ENCODE measurements at regions not wholly inside any gene's neighbourhood (a gene's known extent, or its start where the extent isn't known, plus 50 kb on each side); places are given as distances from the start of the nearest gene placed in this dataset.

DNA sequence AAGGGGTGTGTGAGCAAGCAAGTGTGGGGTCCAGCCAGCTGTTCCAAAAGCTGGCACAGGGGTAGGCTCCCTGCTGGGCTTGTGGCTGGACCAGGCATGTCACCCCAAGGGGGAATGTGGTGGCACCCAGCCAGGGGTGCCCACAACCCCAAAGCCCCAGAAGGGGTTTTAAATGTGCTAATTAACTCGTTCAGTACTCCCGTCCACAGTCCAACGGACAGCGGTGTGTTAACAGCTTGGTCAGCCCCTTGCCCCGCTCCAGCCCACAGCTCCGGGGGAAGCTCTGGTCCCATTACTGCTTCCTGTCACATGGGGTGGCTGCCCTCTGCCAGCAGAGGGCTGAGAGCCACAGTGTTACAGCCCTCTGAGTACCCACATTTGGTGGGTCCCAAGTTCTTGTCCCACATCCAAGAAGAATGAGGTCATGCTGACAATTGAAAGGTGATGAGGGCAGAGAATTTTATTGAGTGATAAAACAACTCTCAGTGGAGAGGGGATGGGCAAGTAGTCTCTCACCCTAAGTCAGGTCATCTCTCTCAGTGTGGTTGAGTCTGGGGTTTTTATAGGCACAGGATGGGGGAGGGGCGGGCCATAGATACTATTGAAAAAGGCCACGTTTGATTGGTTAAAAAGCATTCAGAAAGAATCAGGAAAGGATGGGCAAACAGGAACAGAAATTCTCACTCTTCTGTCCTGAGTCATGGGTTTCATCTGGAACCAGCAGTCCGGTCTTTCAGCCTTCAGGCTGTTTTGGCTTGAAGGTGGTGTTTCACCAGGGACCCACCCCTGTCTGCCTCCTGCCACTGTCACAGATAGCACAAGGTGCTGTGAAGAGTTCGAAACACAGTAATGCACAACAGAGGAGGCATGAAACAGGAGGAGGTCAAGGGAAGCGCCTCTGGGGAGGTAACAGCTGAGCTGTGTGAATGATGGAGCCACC is 238.5 kb downstream of the NFATC2 start:
- CTCF ChIA-PET: no interaction called here
- H3K27me3 Mint-ChIP-seq: peaks cover 9% of the 10 kb centered on the region
- POLR2A ChIA-PET: no interaction called here
- no peak for ATAC-seq (ENCODE audit: poor library complexity)
- no peak for TF ChIP-seq CTCF (IDR thresholded peaks at IDR 0.05)
- no peaks in the 10 kb centered on the region for H3K36me3 Mint-ChIP-seq (ENCODE audit: low read depth)
- H3K9me3 Mint-ChIP-seq: no peaks in the 10 kb centered on the region
- no peaks in the 10 kb centered on the region for H3K27me3 ChIP-seq (ENCODE audit: control insufficient read depth in 1 of 2, insufficient read depth in 2 of 2, low read length in 2 of 2)
- H3K27ac ChIP-seq (ENCODE audit: low read depth in 1 of 2, low read length in 2 of 2): no peak overlapping the region
- no peak for DNase-seq
- H3K4me1 Mint-ChIP-seq (ENCODE audit: low read depth): no peaks in the 10 kb centered on the region
- H3K4me3 Mint-ChIP-seq: no peak overlapping the region
- H3K4me1 ChIP-seq (ENCODE audit: insufficient read depth, low read length): peaks cover 6% of the 10 kb centered on the region
- H3K4me3 ChIP-seq (ENCODE audit: low read length): no peak overlapping the region
- intact Hi-C loops (cut with DNase I, micrococcal nuclease): no loop called here
- no peak overlapping the region for H3K27ac Mint-ChIP-seq
- H3K9me3 ChIP-seq (ENCODE audit: control insufficient read depth in 1 of 2, insufficient read depth in 1 of 2, low read length in 2 of 2): peaks cover 0 to 4% of the 10 kb centered on the region in 2 experiments
- no peaks in the 10 kb centered on the region for H3K36me3 ChIP-seq (ENCODE audit: insufficient read depth, low read length)

DNA sequence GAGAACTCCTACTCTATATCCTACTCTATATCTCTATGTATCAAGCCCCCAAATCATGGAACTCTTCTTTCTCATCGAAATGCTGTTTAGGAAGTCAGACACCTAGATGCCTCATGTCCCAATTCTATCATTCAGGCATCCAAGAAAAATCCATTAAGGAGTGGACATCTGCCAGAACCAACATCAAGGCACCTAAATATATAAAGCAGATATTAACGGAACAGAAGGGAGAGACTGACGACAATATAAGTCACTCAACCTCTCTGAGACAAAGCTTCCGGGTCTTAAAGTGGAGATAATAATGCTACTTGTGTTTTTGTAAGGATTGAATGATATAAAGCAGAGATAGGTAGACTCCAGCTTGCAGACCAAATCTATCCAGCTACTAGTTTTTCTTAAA is 241.5 kb downstream of the NFATC2 start:
- intact Hi-C loops (cut with DNase I, micrococcal nuclease): no loop called here
- H3K36me3 Mint-ChIP-seq (ENCODE audit: low read depth): no peaks in the 10 kb centered on the region
- no peaks in the 10 kb centered on the region for H3K36me3 ChIP-seq (ENCODE audit: insufficient read depth, low read length)
- ChIA-PET POLR2A (no interaction called here), CTCF (interaction anchor here (1.3 kb wide), 1 partner anchor 25 kb away, joined by 3 read pairs; no protein-coding TSS in a partner anchor)
- H3K27ac Mint-ChIP-seq: no peak overlapping the region
- TF ChIP-seq CTCF (IDR thresholded peaks at IDR 0.05): no peak
- no peaks in the 10 kb centered on the region for H3K9me3 Mint-ChIP-seq
- ATAC-seq (ENCODE audit: poor library complexity): no peak
- H3K4me1 Mint-ChIP-seq (ENCODE audit: low read depth): no peaks in the 10 kb centered on the region
- no peak overlapping the region for H3K4me3 Mint-ChIP-seq
- H3K27me3 ChIP-seq (ENCODE audit: control insufficient read depth in 1 of 2, insufficient read depth in 2 of 2, low read length in 2 of 2): peaks cover 0 to 2% of the 10 kb centered on the region in 2 experiments
- H3K27me3 Mint-ChIP-seq: no peaks in the 10 kb centered on the region
- H3K4me1 ChIP-seq (ENCODE audit: insufficient read depth, low read length): no peaks in the 10 kb centered on the region
- H3K27ac ChIP-seq (ENCODE audit: low read depth in 1 of 2, low read length in 2 of 2): no peak overlapping the region
- H3K9me3 ChIP-seq (ENCODE audit: control insufficient read depth in 1 of 2, insufficient read depth in 1 of 2, low read length in 2 of 2): peaks cover 0 to 4% of the 10 kb centered on the region in 2 experiments
- DNase-seq: no peak
- H3K4me3 ChIP-seq (ENCODE audit: low read length): no peak overlapping the region

DNA sequence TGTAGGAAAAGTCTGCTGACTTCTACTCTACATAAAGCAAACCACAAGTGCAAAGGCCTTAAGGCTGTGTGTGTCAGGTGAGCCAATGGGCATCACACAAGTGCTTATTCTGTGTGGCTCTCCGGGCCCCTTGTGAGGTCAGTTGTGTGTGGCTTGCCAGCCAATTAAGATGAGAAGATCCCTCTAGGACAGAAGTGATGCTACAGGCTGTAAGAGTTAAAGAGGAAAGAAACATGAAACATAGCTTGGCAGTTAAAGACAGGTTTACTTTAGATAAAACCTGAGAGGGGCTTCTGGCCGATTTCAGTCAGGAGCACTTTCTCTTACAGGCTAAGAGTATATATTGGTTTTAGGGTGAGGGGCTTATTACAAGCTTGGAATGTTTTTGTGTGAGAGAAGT is 242.4 kb downstream of the NFATC2 start:
- DNase-seq (no peak), ATAC-seq (ENCODE audit: poor library complexity) (no peak)
- H3K27ac Mint-ChIP-seq: no peak overlapping the region
- no peaks in the 10 kb centered on the region for H3K27me3 Mint-ChIP-seq
- ChIA-PET POLR2A (no interaction called here), CTCF (no interaction called here)
- intact Hi-C loops (cut with DNase I, micrococcal nuclease): no loop called here
- no peak overlapping the region for H3K27ac ChIP-seq (ENCODE audit: low read depth in 1 of 2, low read length in 2 of 2)
- no peak overlapping the region for H3K4me3 ChIP-seq (ENCODE audit: low read length)
- H3K36me3 Mint-ChIP-seq (ENCODE audit: low read depth): no peaks in the 10 kb centered on the region
- H3K4me1 ChIP-seq (ENCODE audit: insufficient read depth, low read length): no peaks in the 10 kb centered on the region
- no peak for TF ChIP-seq CTCF (IDR thresholded peaks at IDR 0.05)
- no peaks in the 10 kb centered on the region for H3K36me3 ChIP-seq (ENCODE audit: insufficient read depth, low read length)
- no peaks in the 10 kb centered on the region for H3K4me1 Mint-ChIP-seq (ENCODE audit: low read depth)
- no peaks in the 10 kb centered on the region for H3K9me3 Mint-ChIP-seq
- H3K9me3 ChIP-seq (ENCODE audit: control insufficient read depth in 1 of 2, insufficient read depth in 1 of 2, low read length in 2 of 2): peaks cover 0 to 4% of the 10 kb centered on the region in 2 experiments
- no peak overlapping the region for H3K4me3 Mint-ChIP-seq
- peaks cover 0 to 2% of the 10 kb centered on the region in 2 experiments for H3K27me3 ChIP-seq (ENCODE audit: control insufficient read depth in 1 of 2, insufficient read depth in 2 of 2, low read length in 2 of 2)
